ENCODE measurements at regions not wholly inside any gene's neighbourhood (a gene's known extent, or its start where the extent isn't known, plus 50 kb on each side); places are given as distances from the start of the nearest gene placed in this dataset.

- no peak for TF ChIP-seq POU2F2 (IDR thresholded peaks at IDR 0.05; ENCODE audit: low read depth, low read length)
- no peak for TF ChIP-seq POLR2AphosphoS5 (IDR thresholded peaks at IDR 0.05; ENCODE audit: low read depth, low read length)
- TF ChIP-seq POLR2A (IDR thresholded peaks at IDR 0.05; ENCODE audit: low read depth, low read length) = no peak
- TF ChIP-seq PAX5 (IDR thresholded peaks at IDR 0.05; ENCODE audit: insufficient read depth, low read length, severe bottlenecking) = no peak
- no peak for TF ChIP-seq TAF1 (IDR thresholded peaks at IDR 0.05; ENCODE audit: low read depth, low read length)
- no peak for TF ChIP-seq SPI1 (IDR thresholded peaks at IDR 0.05; ENCODE audit: low read depth, low read length)
- no peak for DNase-seq (ENCODE audit: insufficient read length, low spot score)
- no peak for FAIRE-seq
Measured at GRCh38 chr2:139314059-139314458, 533.9 kb upstream of the NXPH2 start.

DNA sequence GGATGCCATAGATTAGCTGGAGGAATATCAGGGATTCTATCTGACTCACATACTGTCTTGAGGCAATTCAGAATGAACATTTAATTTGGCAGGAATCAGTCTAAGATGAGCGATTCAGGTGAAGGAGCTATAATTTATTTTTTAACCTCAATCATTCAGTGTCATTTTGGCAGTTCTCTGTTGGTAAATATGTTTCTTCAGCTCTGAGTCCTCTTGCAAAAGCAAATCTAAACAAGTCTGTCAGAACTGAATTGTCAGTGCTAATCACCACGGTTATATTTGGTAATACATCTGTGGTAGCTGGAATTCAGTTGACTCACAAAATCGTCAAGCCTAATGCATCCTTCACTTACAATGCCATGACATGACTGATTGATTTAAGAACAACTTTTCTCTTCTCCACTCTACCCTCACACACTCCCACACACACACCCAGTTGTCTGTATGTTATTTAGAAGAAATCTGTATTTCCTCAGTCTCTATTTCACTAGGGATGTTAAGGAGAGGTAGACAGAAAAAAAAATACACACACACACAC lies 516.6 kb upstream of the NXPH2 start:
- TF ChIP-seq POLR2A (IDR thresholded peaks at IDR 0.05; ENCODE audit: low read depth, low read length) (no peak), TAF1 (IDR thresholded peaks at IDR 0.05; ENCODE audit: low read depth, low read length) (no peak), SPI1 (IDR thresholded peaks at IDR 0.05; ENCODE audit: low read depth, low read length) (no peak), POU2F2 (IDR thresholded peaks at IDR 0.05; ENCODE audit: low read depth, low read length) (no peak), POLR2AphosphoS5 (IDR thresholded peaks at IDR 0.05; ENCODE audit: low read depth, low read length) (no peak), PAX5 (IDR thresholded peaks at IDR 0.05; ENCODE audit: insufficient read depth, low read length, severe bottlenecking) (no peak)
- DNase-seq (ENCODE audit: insufficient read length, low spot score) = no peak
- no peak for FAIRE-seq

- TF ChIP-seq POLR2AphosphoS5 (IDR thresholded peaks at IDR 0.05; ENCODE audit: low read depth, low read length) = no peak
- no peak for TF ChIP-seq SPI1 (IDR thresholded peaks at IDR 0.05; ENCODE audit: low read depth, low read length)
- no peak for TF ChIP-seq PAX5 (IDR thresholded peaks at IDR 0.05; ENCODE audit: insufficient read depth, low read length, severe bottlenecking)
- no peak for TF ChIP-seq POLR2A (IDR thresholded peaks at IDR 0.05; ENCODE audit: low read depth, low read length)
- TF ChIP-seq TAF1 (IDR thresholded peaks at IDR 0.05; ENCODE audit: low read depth, low read length) = no peak
- TF ChIP-seq POU2F2 (IDR thresholded peaks at IDR 0.05; ENCODE audit: low read depth, low read length) = no peak
- FAIRE-seq (no peak), DNase-seq (ENCODE audit: insufficient read length, low spot score) (no peak)
Measured at GRCh38 chr2:139293992-139294548, 513.9 kb upstream of the NXPH2 start.

GRCh38 chr2:139281124-139281523 lies 500.9 kb upstream of the NXPH2 start:
- TF ChIP-seq PAX5 (IDR thresholded peaks at IDR 0.05; ENCODE audit: insufficient read depth, low read length, severe bottlenecking) (no peak), POLR2AphosphoS5 (IDR thresholded peaks at IDR 0.05; ENCODE audit: low read depth, low read length) (no peak)
- FAIRE-seq (no peak), DNase-seq (ENCODE audit: insufficient read length, low spot score) (no peak)

- DNase-seq (ENCODE audit: insufficient read length, low spot score) (no peak), FAIRE-seq (no peak)
- no peak for TF ChIP-seq SPI1 (IDR thresholded peaks at IDR 0.05; ENCODE audit: low read depth, low read length)
- TF ChIP-seq POLR2A (IDR thresholded peaks at IDR 0.05; ENCODE audit: low read depth, low read length) = no peak
- TF ChIP-seq TAF1 (IDR thresholded peaks at IDR 0.05; ENCODE audit: low read depth, low read length) = no peak
- TF ChIP-seq POLR2AphosphoS5 (IDR thresholded peaks at IDR 0.05; ENCODE audit: low read depth, low read length) = no peak
- TF ChIP-seq PAX5 (IDR thresholded peaks at IDR 0.05; ENCODE audit: insufficient read depth, low read length, severe bottlenecking) = no peak
- TF ChIP-seq POU2F2 (IDR thresholded peaks at IDR 0.05; ENCODE audit: low read depth, low read length) = no peak
Measured at GRCh38 chr2:139271879-139272278, 491.7 kb upstream of the NXPH2 start.

DNA sequence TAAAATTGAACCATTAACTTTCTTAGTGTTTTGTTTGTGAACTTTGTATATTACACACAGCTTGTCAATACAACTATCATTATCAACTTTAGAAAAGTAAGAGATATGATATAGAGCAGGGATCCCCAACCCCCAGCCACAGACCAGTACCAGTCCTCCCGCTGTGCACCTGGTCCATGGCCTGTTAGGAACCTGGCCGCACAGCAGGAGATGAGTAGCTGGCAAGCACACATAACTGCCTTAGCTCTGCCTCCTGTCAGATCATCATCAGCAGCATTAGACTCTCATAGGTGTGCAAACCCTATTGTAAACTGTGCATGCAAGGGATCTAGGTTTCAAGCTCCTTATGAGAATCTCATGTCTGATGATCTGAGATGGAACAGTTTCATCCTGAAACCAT lies 491.0 kb upstream of the NXPH2 start:
- TF ChIP-seq SPI1 (IDR thresholded peaks at IDR 0.05; ENCODE audit: low read depth, low read length) = no peak
- TF ChIP-seq PAX5 (IDR thresholded peaks at IDR 0.05; ENCODE audit: insufficient read depth, low read length, severe bottlenecking) = no peak
- no peak for TF ChIP-seq POLR2AphosphoS5 (IDR thresholded peaks at IDR 0.05; ENCODE audit: low read depth, low read length)
- no peak for FAIRE-seq

DNA sequence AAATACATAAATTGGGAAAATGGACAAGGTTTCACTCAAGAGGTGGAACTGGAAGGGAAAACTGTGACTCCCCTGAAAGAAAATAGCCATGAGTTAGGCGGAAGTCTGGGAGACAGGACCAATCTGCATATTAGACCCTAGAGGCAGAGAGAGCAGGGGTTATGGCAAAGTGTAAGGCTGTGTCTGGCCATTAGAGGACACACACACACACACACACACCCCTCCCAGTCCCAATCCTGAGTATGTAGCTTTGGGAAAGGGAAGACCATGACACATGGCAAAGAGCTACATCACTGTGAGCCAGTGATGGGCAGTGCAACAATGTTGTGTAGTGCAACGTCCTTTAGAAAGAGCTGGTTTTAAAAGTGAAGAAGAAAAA lies 479.9 kb upstream of the NXPH2 start:
- FAIRE-seq (no peak), DNase-seq (ENCODE audit: insufficient read length, low spot score) (no peak)
- no peak for TF ChIP-seq SPI1 (IDR thresholded peaks at IDR 0.05; ENCODE audit: low read depth, low read length)
- TF ChIP-seq POLR2AphosphoS5 (IDR thresholded peaks at IDR 0.05; ENCODE audit: low read depth, low read length) = no peak
- no peak for TF ChIP-seq PAX5 (IDR thresholded peaks at IDR 0.05; ENCODE audit: insufficient read depth, low read length, severe bottlenecking)
- no peak for TF ChIP-seq POU2F2 (IDR thresholded peaks at IDR 0.05; ENCODE audit: low read depth, low read length)
- no peak for TF ChIP-seq TAF1 (IDR thresholded peaks at IDR 0.05; ENCODE audit: low read depth, low read length)
- TF ChIP-seq POLR2A (IDR thresholded peaks at IDR 0.05; ENCODE audit: low read depth, low read length) = no peak

More for the DNA sequence above, 491.0 kb upstream of the NXPH2 start:
- DNase-seq (ENCODE audit: insufficient read length, low spot score) = no peak

- TF ChIP-seq POLR2AphosphoS5 (IDR thresholded peaks at IDR 0.05; ENCODE audit: low read depth, low read length) (no peak), POLR2A (IDR thresholded peaks at IDR 0.05; ENCODE audit: low read depth, low read length) (no peak), PAX5 (IDR thresholded peaks at IDR 0.05; ENCODE audit: insufficient read depth, low read length, severe bottlenecking) (no peak), TAF1 (IDR thresholded peaks at IDR 0.05; ENCODE audit: low read depth, low read length) (no peak), SPI1 (IDR thresholded peaks at IDR 0.05; ENCODE audit: low read depth, low read length) (no peak), POU2F2 (IDR thresholded peaks at IDR 0.05; ENCODE audit: low read depth, low read length) (no peak)
- DNase-seq (ENCODE audit: insufficient read length, low spot score) (no peak), FAIRE-seq (no peak)
Measured at GRCh38 chr2:139259422-139260051, 479.3 kb upstream of the NXPH2 start.

DNA sequence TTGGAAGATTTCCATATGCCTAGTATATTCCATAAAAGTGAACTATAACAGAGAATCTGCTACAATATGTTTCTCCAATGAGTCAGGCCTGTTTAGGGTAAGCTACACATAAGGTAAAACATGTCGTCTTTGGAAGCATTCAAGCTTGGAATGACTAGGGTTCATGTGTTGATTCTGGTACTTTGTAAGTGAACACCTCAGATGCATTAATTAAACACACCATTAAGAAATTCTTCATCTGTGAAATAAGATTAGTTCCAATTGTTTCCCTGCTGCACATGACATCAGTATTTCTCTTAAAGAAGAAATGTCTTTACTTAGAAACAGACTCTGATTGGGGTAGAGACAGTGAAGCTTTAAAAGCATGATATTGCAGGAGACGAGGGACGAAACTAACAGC lies 461.1 kb upstream of the NXPH2 start:
- TF ChIP-seq SPI1 (IDR thresholded peaks at IDR 0.05; ENCODE audit: low read depth, low read length) = no peak
- no peak for TF ChIP-seq TAF1 (IDR thresholded peaks at IDR 0.05; ENCODE audit: low read depth, low read length)
- TF ChIP-seq POLR2AphosphoS5 (IDR thresholded peaks at IDR 0.05; ENCODE audit: low read depth, low read length) = no peak
- TF ChIP-seq POU2F2 (IDR thresholded peaks at IDR 0.05; ENCODE audit: low read depth, low read length) = no peak
- FAIRE-seq (no peak), DNase-seq (ENCODE audit: insufficient read length, low spot score) (no peak)

- FAIRE-seq = no peak
- DNase-seq (ENCODE audit: insufficient read length, low spot score) = no peak
- TF ChIP-seq SPI1 (IDR thresholded peaks at IDR 0.05; ENCODE audit: low read depth, low read length) (no peak), POU2F2 (IDR thresholded peaks at IDR 0.05; ENCODE audit: low read depth, low read length) (no peak), TAF1 (IDR thresholded peaks at IDR 0.05; ENCODE audit: low read depth, low read length) (no peak), PAX5 (IDR thresholded peaks at IDR 0.05; ENCODE audit: insufficient read depth, low read length, severe bottlenecking) (no peak), POLR2AphosphoS5 (IDR thresholded peaks at IDR 0.05; ENCODE audit: low read depth, low read length) (no peak), POLR2A (IDR thresholded peaks at IDR 0.05; ENCODE audit: low read depth, low read length) (no peak)
Measured at GRCh38 chr2:139237023-139237422, 456.8 kb upstream of the NXPH2 start.

All from GM12891 (cell line).